Stomach smooth muscle (tissue), 2 donors: ENCODE measurements at regions not wholly inside any gene's neighbourhood (a gene's known extent, or its start where the extent isn't known, plus 50 kb on each side); places are given as distances from the start of the nearest gene placed in this dataset.

ENCODE experiments used
- H3K27ac ChIP-seq: one replicate; pipeline ENCODE4 v1.7.0; 2013; ENCODE audit warnings: mild to moderate bottlenecking, low read length, inconsistent platforms
- H3K27me3 ChIP-seq, 2 donors: one replicate each; pipeline ENCODE4 v1.7.0; 2013; ENCODE audit warnings: low read length in 2 of 2; ENCODE audit not compliant: insufficient read depth in 2 of 2, control insufficient read depth in 1 of 2
- H3K36me3 ChIP-seq, 2 donors: one replicate each; pipeline ENCODE4 v1.7.0; 2013; ENCODE audit warnings: low read length in 2 of 2; ENCODE audit not compliant: control insufficient read depth in 2 of 2, insufficient read depth in 2 of 2
- H3K4me1 ChIP-seq: one replicate; pipeline ENCODE4 v1.7.0; 2013; ENCODE audit warnings: low read length; ENCODE audit not compliant: control insufficient read depth, insufficient read depth
- H3K4me3 ChIP-seq, 2 donors: one replicate each; pipeline ENCODE4 v1.7.0; 2013; ENCODE audit warnings: low read length in 2 of 2
- H3K9ac ChIP-seq, 2 donors: one replicate each; pipeline ENCODE4 v1.7.0; 2013; ENCODE audit warnings: low read length in 2 of 2, mild to moderate bottlenecking in 1 of 2
- H3K9me3 ChIP-seq, 2 donors: one replicate each; pipeline ENCODE4 v1.7.0; 2013; ENCODE audit warnings: low read length in 2 of 2; ENCODE audit not compliant: control insufficient read depth in 2 of 2
- donor health status: healthy.
- donor health status: Pancreatic carcinoma.

DNA sequence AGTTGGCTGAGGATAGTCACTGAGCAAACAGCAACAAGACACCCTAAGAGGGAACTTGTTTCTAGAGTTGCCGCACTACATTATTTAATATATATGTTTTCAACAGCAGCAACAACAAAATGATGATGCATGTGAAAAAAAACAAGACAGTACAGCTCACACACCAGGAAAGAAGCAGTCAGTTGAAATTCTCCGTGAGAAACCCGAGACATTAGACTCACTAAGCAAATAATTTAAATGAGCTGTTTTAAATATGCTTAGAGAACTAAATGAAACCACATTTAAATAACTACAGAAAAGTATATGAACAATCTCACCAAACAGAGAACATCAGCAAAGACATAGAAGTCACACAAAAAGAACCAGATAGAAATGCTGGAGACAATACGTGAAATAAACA lies 426.3 kb upstream of the PFKP start:
- H3K27ac ChIP-seq = no peak overlapping the region

DNA sequence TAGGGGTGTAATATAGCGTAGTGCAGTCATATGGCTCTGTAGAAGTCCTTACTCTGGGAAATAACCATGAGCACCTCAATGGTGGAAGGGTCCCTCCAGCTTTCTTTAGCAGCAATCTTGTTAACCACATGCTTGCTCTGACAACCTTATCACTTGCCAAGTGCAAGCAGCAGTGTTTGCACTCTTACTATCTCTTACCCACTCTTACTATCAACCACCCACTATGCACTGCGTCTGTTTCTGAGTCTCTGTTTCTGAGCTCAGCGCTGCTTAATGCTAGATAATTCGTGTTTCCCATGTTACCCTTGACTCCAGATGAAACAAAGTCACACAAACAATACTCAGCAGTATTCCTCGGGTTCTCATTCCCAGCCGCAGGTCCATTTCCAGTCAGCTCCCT lies 433.7 kb upstream of the PFKP start:
- Histone ChIP-seq H3K4me3 (no peak overlapping the region), H3K36me3 (no peaks in the 10 kb centered on the region), H3K4me1 (no peaks in the 10 kb centered on the region), H3K27ac (no peak overlapping the region), H3K27me3 (peaks cover 0 to 4% of the 10 kb centered on the region in 2 donors), H3K9ac (no peak overlapping the region), H3K9me3 (no peaks in the 10 kb centered on the region)

More for the DNA sequence above, 426.3 kb upstream of the PFKP start:
- Histone ChIP-seq H3K9me3 (no peaks in the 10 kb centered on the region), H3K27me3 (peaks cover 0 to 4% of the 10 kb centered on the region in 2 donors), H3K4me3 (no peak overlapping the region), H3K36me3 (no peaks in the 10 kb centered on the region), H3K4me1 (no peaks in the 10 kb centered on the region), H3K9ac (no peak overlapping the region)

DNA sequence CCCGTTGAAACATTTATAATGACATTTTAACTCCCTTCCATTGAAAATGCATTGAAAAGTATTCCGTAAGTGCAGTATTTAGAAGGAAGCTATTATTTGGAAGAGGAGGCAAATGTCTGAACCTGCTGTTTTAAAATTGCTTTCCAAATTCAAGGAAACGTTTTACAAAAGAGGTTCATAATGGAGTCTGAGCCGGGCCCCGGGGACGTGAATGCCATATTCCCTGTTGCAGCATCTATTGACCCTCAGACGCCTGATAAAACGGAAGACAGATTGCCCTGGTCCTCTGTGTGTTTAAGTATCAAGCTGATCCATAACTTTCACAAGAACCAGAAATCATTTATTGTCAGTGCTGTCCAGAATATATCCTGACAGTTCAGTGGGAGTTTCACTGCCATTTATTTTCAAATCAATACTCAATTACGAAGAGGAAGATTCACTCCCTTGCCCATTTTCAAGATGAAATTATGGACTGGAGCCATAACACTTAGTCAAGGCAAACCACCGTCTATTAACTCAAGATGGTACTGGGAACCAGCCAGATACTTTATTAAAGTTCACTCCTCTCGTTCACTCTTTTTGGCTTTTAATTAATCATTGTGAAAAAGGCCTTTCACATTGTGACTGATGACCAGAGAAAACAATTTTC lies 435.7 kb upstream of the PFKP start:
- H3K9me3 ChIP-seq = no peaks in the 10 kb centered on the region
- no peaks in the 10 kb centered on the region for H3K36me3 ChIP-seq
- H3K4me1 ChIP-seq = no peaks in the 10 kb centered on the region
- H3K27me3 ChIP-seq = peaks cover 0 to 2% of the 10 kb centered on the region in 2 donors
- H3K27ac ChIP-seq = no peak overlapping the region
- no peak overlapping the region for H3K4me3 ChIP-seq
- H3K9ac ChIP-seq = no peak overlapping the region

DNA sequence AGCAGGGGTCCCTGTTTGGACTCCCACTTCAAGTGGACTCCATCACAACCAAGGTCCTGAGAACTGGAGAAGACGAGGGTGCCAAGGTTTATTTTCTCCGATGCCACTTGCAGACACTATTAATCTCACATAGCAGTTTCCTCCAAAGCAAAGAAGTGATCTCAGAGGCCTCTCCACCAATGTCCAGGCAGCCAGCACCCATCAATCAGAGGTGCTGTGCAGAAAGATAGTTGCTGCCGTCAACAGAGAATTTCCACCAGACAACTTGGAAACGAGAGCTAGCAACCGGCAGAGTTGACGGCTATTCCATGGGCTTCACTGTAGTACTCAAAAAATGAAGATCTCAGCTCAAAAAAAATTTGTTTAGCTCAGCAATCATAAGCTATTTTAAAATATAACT lies 438.6 kb upstream of the PFKP start:
- H3K4me1 ChIP-seq = no peaks in the 10 kb centered on the region
- no peaks in the 10 kb centered on the region for H3K36me3 ChIP-seq
- H3K9ac ChIP-seq = no peak overlapping the region
- no peaks in the 10 kb centered on the region for H3K27me3 ChIP-seq
- H3K27ac ChIP-seq = no peak overlapping the region
- no peaks in the 10 kb centered on the region for H3K9me3 ChIP-seq
- H3K4me3 ChIP-seq = no peak overlapping the region

DNA sequence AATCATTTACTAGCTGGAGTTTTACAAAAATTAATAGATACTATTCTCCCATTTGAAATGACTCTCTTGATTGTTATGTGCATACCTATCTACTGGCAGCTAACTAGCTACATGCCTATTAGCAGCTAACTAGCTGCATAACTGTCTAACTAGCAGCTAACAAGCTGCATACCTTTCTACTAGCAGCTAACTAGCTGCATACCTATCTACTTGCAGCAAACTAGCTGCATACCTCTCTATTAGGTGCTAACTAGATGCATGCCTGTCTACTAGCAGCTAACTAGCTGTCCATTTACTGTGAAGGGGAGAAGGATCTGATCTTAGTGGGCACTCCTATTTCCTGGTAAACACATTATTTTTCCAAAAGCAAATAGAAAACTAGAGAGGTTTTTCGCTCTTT lies 439.4 kb upstream of the PFKP start:
- Histone ChIP-seq H3K36me3 (no peaks in the 10 kb centered on the region), H3K4me1 (no peaks in the 10 kb centered on the region), H3K4me3 (no peak overlapping the region), H3K9ac (no peak overlapping the region), H3K27me3 (no peaks in the 10 kb centered on the region), H3K9me3 (no peaks in the 10 kb centered on the region), H3K27ac (no peak overlapping the region)

DNA sequence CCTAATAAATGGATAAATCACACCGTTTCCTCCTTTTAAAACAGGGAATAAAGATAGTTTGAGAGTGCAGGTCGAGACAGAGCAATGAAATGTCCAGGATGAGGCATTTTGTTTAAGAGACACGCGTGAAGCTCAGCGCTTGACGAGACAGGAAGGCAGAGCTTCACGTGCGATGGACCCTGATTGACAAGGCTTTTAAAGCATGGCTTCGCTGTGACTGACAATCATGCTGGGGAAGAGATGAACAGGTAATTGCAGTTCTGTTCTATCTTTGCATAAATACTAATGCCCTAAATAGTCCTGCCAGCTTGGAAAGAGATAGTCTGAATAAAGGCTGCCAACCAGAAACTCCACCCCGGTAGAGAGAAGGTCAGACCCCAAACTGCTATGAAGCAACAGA lies 442.3 kb upstream of the PFKP start:
- Histone ChIP-seq H3K9me3 (no peaks in the 10 kb centered on the region), H3K27me3 (peaks cover 0 to 2% of the 10 kb centered on the region in 2 donors), H3K4me3 (no peak overlapping the region)

DNA sequence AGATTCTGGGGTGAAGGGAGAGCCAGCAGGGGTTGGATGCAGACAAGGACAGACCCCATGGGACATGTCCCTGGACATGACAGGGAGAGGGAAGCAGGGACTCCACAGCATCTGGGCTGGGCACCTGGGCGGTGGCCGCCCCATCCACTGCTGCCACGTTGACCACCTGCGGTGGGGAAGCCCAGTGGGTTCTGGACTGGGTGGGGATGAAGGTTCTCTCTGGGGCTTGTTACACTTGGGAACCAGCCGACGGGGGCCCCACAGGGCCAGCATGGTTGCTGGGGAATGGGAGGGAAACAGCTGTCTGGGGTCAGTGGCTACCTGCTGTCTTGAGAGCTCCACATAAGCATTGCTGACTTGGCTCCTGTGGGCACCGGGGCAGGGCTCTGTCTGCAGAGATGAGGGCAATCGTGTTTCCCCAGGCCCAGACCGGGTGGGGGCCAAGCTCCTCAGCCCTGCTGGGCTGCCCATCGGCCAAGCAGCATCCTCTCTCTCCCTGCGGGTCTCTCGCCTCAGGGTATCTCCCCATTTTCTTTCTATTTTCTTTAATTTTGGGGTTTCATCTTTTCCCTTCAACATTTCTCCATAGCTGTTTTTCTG lies 443.6 kb upstream of the PFKP start:
- H3K4me3 ChIP-seq = no peak overlapping the region
- H3K36me3 ChIP-seq = no peaks in the 10 kb centered on the region
- H3K4me1 ChIP-seq = no peaks in the 10 kb centered on the region
- no peaks in the 10 kb centered on the region for H3K9me3 ChIP-seq
- H3K27ac ChIP-seq = no peak overlapping the region
- peaks cover 0 to 2% of the 10 kb centered on the region in 2 donors for H3K27me3 ChIP-seq
- no peak overlapping the region for H3K9ac ChIP-seq

More for the DNA sequence above, 442.3 kb upstream of the PFKP start:
- Histone ChIP-seq H3K9ac (no peak overlapping the region), H3K27ac (no peak overlapping the region), H3K4me1 (no peaks in the 10 kb centered on the region), H3K36me3 (no peaks in the 10 kb centered on the region)

DNA sequence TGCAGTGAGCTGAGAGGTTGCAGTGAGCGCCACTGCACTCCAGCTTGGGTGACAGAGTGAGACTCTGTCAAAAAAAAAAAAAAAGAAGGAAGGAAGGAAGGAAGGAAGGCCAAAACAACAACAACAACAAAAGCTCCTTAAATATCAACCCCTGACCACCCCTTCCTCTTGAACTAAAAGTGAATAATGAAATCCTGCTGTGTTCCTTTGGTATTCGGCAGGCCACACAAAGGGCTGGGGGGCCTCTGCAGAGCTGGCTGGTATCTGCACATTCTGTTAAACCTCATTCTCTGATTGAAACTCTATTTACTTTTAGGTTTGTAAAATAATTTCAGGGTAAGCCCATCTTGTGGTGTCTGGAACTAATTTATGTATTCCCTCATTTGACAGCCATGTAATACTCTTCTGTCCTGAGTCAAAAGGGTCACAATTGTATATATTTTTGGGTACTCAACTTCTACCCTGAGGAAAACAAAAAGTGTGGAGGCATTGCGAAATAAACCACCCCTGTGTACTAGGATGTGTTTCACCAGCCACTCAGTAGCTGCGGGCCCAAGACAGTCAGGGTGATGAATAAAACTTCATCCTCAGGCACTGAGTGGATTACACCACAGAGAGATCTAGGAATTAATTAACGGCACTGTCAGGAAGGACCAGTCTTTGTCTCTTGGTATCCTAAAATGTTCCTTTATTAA lies 446.4 kb upstream of the PFKP start:
- H3K27me3 ChIP-seq = peaks cover 0 to 6% of the 10 kb centered on the region in 2 donors
- H3K9me3 ChIP-seq = no peaks in the 10 kb centered on the region
- no peaks in the 10 kb centered on the region for H3K4me1 ChIP-seq
- H3K9ac ChIP-seq = no peak overlapping the region
- no peak overlapping the region for H3K4me3 ChIP-seq
- H3K27ac ChIP-seq = no peak overlapping the region
- no peaks in the 10 kb centered on the region for H3K36me3 ChIP-seq

DNA sequence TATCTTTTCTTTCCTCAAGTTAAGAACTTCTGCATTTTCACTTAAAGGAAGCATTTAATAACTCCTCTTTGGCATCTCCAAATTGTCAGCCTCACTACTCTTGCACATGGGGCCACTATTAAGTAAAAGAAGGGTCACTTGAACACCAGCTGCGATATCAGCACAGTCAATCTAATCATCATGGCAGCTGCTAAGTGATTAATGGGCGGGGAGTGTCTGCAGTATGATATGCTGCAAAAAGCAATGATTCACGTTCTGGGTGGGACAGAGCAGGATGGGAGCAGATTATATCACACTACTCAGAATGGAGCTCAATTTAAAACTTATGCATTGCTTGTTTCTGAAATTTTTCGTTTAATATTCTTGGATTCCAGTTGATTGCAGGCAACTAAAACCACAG lies 447.4 kb upstream of the PFKP start:
- Histone ChIP-seq H3K4me3 (no peak overlapping the region), H3K27ac (no peak overlapping the region), H3K36me3 (no peaks in the 10 kb centered on the region), H3K27me3 (peaks cover 0 to 6% of the 10 kb centered on the region in 2 donors), H3K9ac (no peak overlapping the region), H3K9me3 (no peaks in the 10 kb centered on the region), H3K4me1 (no peaks in the 10 kb centered on the region)

DNA sequence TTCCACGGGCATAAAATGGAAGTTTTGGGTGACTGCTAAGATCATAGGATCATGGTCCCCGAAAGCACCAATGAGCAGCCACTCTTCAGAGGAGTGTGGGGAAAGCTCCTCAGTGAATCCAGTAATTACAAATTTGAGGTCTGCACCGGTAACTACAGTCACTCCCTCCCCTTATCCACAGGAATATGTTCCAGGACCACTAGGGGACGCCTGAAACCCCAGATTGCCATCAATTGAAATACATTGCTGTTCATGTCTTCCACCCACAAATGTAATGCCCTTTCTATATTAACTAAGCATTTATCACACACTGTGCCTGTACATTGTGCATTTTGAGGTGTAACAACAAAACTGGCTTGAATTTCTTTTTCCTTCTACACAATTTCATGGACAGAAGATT lies 447.9 kb upstream of the PFKP start:
- no peaks in the 10 kb centered on the region for H3K36me3 ChIP-seq
- H3K27me3 ChIP-seq = peaks cover 0 to 6% of the 10 kb centered on the region in 2 donors
- no peaks in the 10 kb centered on the region for H3K9me3 ChIP-seq
- no peaks in the 10 kb centered on the region for H3K4me1 ChIP-seq
- H3K9ac ChIP-seq = no peak overlapping the region
- H3K4me3 ChIP-seq = no peak overlapping the region
- H3K27ac ChIP-seq = no peak overlapping the region

DNA sequence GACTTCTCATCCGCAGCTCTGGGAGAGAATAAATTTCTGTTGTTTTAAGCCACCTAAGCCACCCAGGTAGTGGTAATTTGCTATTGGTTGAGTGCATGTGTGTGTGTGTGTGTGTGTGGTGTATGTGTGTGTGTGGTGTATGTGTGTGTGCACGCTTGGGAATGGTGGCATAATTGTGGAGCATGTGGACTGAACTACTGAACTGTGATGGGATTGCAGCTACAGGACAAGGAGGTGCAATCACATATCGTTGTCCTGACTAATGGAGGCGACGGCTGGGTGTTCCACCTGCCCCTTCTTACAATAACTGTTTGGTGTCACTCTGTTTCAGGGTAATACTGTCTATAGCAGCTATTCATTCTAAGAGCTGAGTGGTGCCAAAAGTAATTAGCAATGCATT lies 448.7 kb upstream of the PFKP start:
- H3K27me3 ChIP-seq = peaks cover 0 to 6% of the 10 kb centered on the region in 2 donors
- no peaks in the 10 kb centered on the region for H3K4me1 ChIP-seq
- H3K4me3 ChIP-seq = no peak overlapping the region
- H3K27ac ChIP-seq = no peak overlapping the region
- H3K9ac ChIP-seq = no peak overlapping the region
- H3K9me3 ChIP-seq = no peaks in the 10 kb centered on the region
- no peaks in the 10 kb centered on the region for H3K36me3 ChIP-seq
